OCI-LY1 (cell line): ENCODE measurements at regions not wholly inside any gene's neighbourhood (a gene's known extent, or its start where the extent isn't known, plus 50 kb on each side); places are given as distances from the start of the nearest gene placed in this dataset.

Source experiments
- CTCF ChIP-seq: fragments of 200-600 bp; sonication (generic), shearing (Covaris generic); IDR thresholded peaks from 2 replicates; pipeline ENCODE4 v1.5.1; 2017; ENCODE audit warnings: mild to moderate bottlenecking, antibody characterized with exemption, low read length, moderate library complexity, mixed read lengths
- EZH2 ChIP-seq: fragments of 200-600 bp; sonication (generic), shearing (Covaris generic); IDR thresholded peaks from 2 replicates; pipeline ENCODE4 v1.8.0; 2017; ENCODE audit warnings: borderline replicate concordance, mixed run types, mild to moderate bottlenecking, antibody characterized with exemption, low read length, moderate library complexity, mixed read lengths

DNA sequence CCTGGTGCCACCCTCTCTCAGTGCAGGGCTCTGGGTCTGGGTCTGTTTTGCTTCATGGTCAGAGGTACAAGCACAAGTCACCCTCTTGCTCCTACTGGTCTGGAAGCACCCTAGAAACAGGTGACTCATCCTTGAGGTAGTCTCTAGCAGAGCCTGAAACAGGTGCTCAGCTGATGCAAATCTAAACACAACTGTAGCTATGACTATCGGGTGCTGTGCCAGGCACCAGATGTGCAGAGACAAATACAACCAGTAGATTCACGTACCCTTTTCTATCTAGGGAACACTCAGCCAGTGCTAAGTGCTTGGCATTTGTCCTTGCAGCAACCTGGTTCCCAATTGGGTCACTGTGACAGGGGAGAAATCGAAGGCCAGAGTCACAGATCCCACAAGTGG is 140.9 kb upstream of the MYCN start:
- TF ChIP-seq CTCF (no peak), EZH2 (no peak)
